GM12878 (cell line): ENCODE measurements at regions not wholly inside any gene's neighbourhood (a gene's known extent, or its start where the extent isn't known, plus 50 kb on each side); places are given as distances from the start of the nearest gene placed in this dataset.
A peak's percentile ranks its signal among the peaks of the same experiment; 100 is the strongest.

Source experiments
- ATAC-seq: fragments of 200-7000 bp; cut with Tn5 transposase; 3 replicates; pipeline ENCODE4 v1.9.1; 2020; ENCODE audit warnings: mild to moderate bottlenecking, moderate library complexity
- BruUV-seq: library from RNA; stranded (reverse); fragments of 400-500 nt; replicated peaks from 2 replicates; lab custom pipeline; 2021; lab: Mats Ljungman, UMichigan
- CTCF ChIA-PET: fragments of 300-600 bp; sonication (Branson Sonifier 250); formaldehyde crosslinking; extraction: SDS; loops from one replicate; lab custom pipeline; 2021; ENCODE audit warnings: inconsistent platforms; lab: Yijun Ruan, JAX
- POLR2A ChIA-PET: fragments of 350-600 bp; formaldehyde crosslinking; extraction: SDS; loops from one replicate; lab custom pipeline; 2021; ENCODE audit warnings: inconsistent platforms; lab: Charles Lee
- RAD21 ChIA-PET: fragments of 300-600 bp; sonication (Branson Sonifier 250); formaldehyde crosslinking; loops from one replicate; lab custom pipeline; 2023; ENCODE audit warnings: antibody characterized with exemption; ENCODE audit not compliant: unreplicated experiment; lab: Charles Lee
- SMC1A ChIA-PET: fragments of 300-600 bp; sonication (Branson Sonifier 250); formaldehyde crosslinking; loops from one replicate; lab custom pipeline; 2023; ENCODE audit not compliant: unreplicated experiment, uncharacterized antibody; lab: Charles Lee
- DNase-seq: peaks from one replicate; pipeline ENCODE4 v3.0.0-alpha.2; 2011; ENCODE audit warnings: low read depth, low spot score
- FAIRE-seq: peaks from 3 replicates; lab custom pipeline; 2011; peaks lifted over from hg19 to GRCh38; lab: Jason Lieb, UNC
- H2AFZ ChIP-seq: 2 replicates; pipeline ENCODE4 v1.6.0; 2011; ENCODE audit warnings: low read depth, low read length, control low read depth; ENCODE audit not compliant: control insufficient read depth
- H3K27ac ChIP-seq: 2 replicates; pipeline ENCODE4 v1.5.1; 2011; ENCODE audit warnings: control low read depth; ENCODE audit not compliant: control insufficient read depth, insufficient read depth
- H3K27me3 ChIP-seq, 2 experiments: replicated peaks in 1 of 2; 2 replicates each; pipeline versions ENCODE4 v1.6.0 to v1.6.1; 2011; ENCODE audit warnings: low read length in 1 of 2; ENCODE audit not compliant: control insufficient read depth in 2 of 2, insufficient read depth in 2 of 2
- H3K36me3 ChIP-seq, 2 experiments: 2 replicates each; pipeline ENCODE4 v1.5.1; 2011; ENCODE audit warnings: low read length in 1 of 2; ENCODE audit not compliant: control insufficient read depth in 2 of 2, insufficient read depth in 2 of 2
- H3K4me1 ChIP-seq: 2 replicates; pipeline ENCODE4 v1.6.1; 2011; ENCODE audit warnings: mild to moderate bottlenecking, low read length, moderate library complexity, mixed read lengths; ENCODE audit not compliant: control insufficient read depth, insufficient read depth
- H3K4me2 ChIP-seq: 2 replicates; pipeline ENCODE4 v1.6.0; 2011; ENCODE audit warnings: control low read depth; ENCODE audit not compliant: control insufficient read depth, insufficient read depth
- H3K4me3 ChIP-seq: fragments of 200-600 bp; sonication (generic); 2 replicates; pipeline ENCODE4 v1.5.1; 2016
- H3K79me2 ChIP-seq: 2 replicates; pipeline ENCODE4 v1.6.0; 2011; ENCODE audit warnings: low read length; ENCODE audit not compliant: control insufficient read depth, insufficient read depth
- H3K9ac ChIP-seq: 2 replicates; pipeline ENCODE4 v1.8.0; 2011; ENCODE audit warnings: low read length, control low read depth, mixed read lengths; ENCODE audit not compliant: control insufficient read depth, insufficient read depth
- H3K9me3 ChIP-seq: replicated peaks from 3 replicates; pipeline ENCODE4 v1.5.1; 2011; ENCODE audit warnings: mild to moderate bottlenecking, low read length; ENCODE audit not compliant: control insufficient read depth, insufficient read depth
- H4K20me1 ChIP-seq: 2 replicates; pipeline ENCODE4 v1.6.0; 2011; ENCODE audit not compliant: control insufficient read depth, insufficient read depth
- DPF2 ChIP-seq: fragments of 450-650 bp; IDR thresholded peaks from 2 replicates; pipeline ENCODE4 v1.6.1; 2017; ENCODE audit warnings: mild to moderate bottlenecking
- EED ChIP-seq: sonication (generic); IDR thresholded peaks from 2 replicates; pipeline ENCODE4 v1.6.1; 2016; ENCODE audit warnings: antibody characterized with exemption, low read depth
- FOS ChIP-seq: IDR thresholded peaks from 3 replicates; pipeline ENCODE4 v1.6.1; 2011; ENCODE audit warnings: borderline replicate concordance; ENCODE audit not compliant: insufficient read length; ENCODE audit errors: extremely low read depth
- FOXK2 ChIP-seq: fragments of 450-650 bp; IDR thresholded peaks from 2 replicates; pipeline ENCODE4 v1.6.1; 2017; ENCODE audit warnings: mild to moderate bottlenecking, moderate library complexity
- IRF5 ChIP-seq: fragments of 450-650 bp; IDR thresholded peaks from 2 replicates; pipeline ENCODE4 v1.6.1; 2017; ENCODE audit warnings: borderline replicate concordance
- MAX ChIP-seq: IDR thresholded peaks from 2 replicates; pipeline ENCODE4 v1.6.1; 2012; ENCODE audit warnings: low read depth, low read length, improper control_type of control experiment
- RAD21 ChIP-seq: IDR thresholded peaks from 2 replicates; pipeline ENCODE4 v1.6.1; 2011; ENCODE audit warnings: mild to moderate bottlenecking, low read depth, low read length, moderate library complexity; ENCODE audit not compliant: insufficient read depth
- SIN3A ChIP-seq: IDR thresholded peaks from 2 replicates; pipeline ENCODE4 v1.6.1; 2012; ENCODE audit warnings: low read depth, low read length, improper control_type of control experiment
- TAF1 ChIP-seq: IDR thresholded peaks from 2 replicates; pipeline ENCODE4 v1.6.1; 2011; ENCODE audit warnings: mild to moderate bottlenecking, low read depth, low read length, borderline replicate concordance
- TARDBP ChIP-seq: IDR thresholded peaks from 2 replicates; pipeline ENCODE4 v1.6.1; 2016; ENCODE audit warnings: borderline replicate concordance
- TCF7 ChIP-seq: IDR thresholded peaks from 2 replicates; pipeline ENCODE4 v1.6.1; 2014; ENCODE audit warnings: antibody characterized with exemption, borderline replicate concordance
- ZNF207 ChIP-seq: fragments of 450-650 bp; IDR thresholded peaks from 2 replicates; pipeline ENCODE4 v1.6.1; 2014; ENCODE audit warnings: antibody characterized with exemption, mild to moderate bottlenecking, borderline replicate concordance
- ZNF622 ChIP-seq: fragments of 450-650 bp; IDR thresholded peaks from 2 replicates; pipeline ENCODE4 v1.6.1; 2017; ENCODE audit warnings: mild to moderate bottlenecking, inconsistent platforms
- ZSCAN29 ChIP-seq: fragments of 450-650 bp; IDR thresholded peaks from 2 replicates; pipeline ENCODE4 v1.6.1; 2017; ENCODE audit warnings: mild to moderate bottlenecking, moderate library complexity
- WGBS: methylation state at CpG from one replicate; pipeline ENCODE4 v1.1.6; 2016; ENCODE audit warnings: low lambda C conversion rate; ENCODE audit not compliant: insufficient replicate concordance, insufficient coverage; ENCODE audit errors: missing lambda C conversion rate; 5-methylcytosine and 5-hydroxymethylcytosine counted together
- in situ Hi-C: fragments of 300-500 bp; cut with MboI; formaldehyde crosslinking; loops from 9 replicates; pipeline ENCODE4 v1.14.3; 2018; ENCODE audit warnings: mixed read lengths
- intact Hi-C: fragments of 100-400 bp; cut with micrococcal nuclease; formaldehyde crosslinking; loops from one replicate; pipeline ENCODE4 v1.14.2; 2022; ENCODE audit not compliant: unreplicated experiment
- TF ChIP-seq, protein P1 (sequence below): fragments of 450-650 bp; IDR thresholded peaks from 2 replicates; pipeline ENCODE4 v1.6.1; 2017; ENCODE audit warnings: mild to moderate bottlenecking, moderate library complexity
- TF ChIP-seq, protein P2 (sequence below): fragments of 450-650 bp; formaldehyde crosslinking; IDR thresholded peaks from 2 replicates; pipeline ENCODE4 v1.4.0; 2022; ENCODE audit warnings: mild to moderate bottlenecking, moderate library complexity

- no peaks in the 10 kb centered on the region for H3K9me3 ChIP-seq
- H3K4me1 ChIP-seq: no peaks in the 10 kb centered on the region
- in situ Hi-C loops: loop anchor here (25.0 kb wide), 1 partner anchor 797 kb away; the partner anchor contains the start of gene PLK2
- H3K27me3 ChIP-seq: no peaks in the 10 kb centered on the region
- no peak overlapping the region for H3K27ac ChIP-seq
- no peaks in the 10 kb centered on the region for H3K79me2 ChIP-seq
- H3K36me3 ChIP-seq: no peaks in the 10 kb centered on the region
- ChIA-PET RAD21 (no interaction called here), SMC1A (no interaction called here), POLR2A (no interaction called here), CTCF (interaction anchor here (1.2 to 1.5 kb wide), 2 partner anchors 15 kb away, joined by 4 read pairs; no protein-coding TSS in a partner anchor)
- intact Hi-C loops: no loop called here
- no peak overlapping the region for H3K4me2 ChIP-seq
- no peak overlapping the region for H3K4me3 ChIP-seq
- no peak overlapping the region for H2AFZ ChIP-seq
- peak; percentile 27; the same call in 1 of the 3 replicates for ATAC-seq
- H4K20me1 ChIP-seq: no peaks in the 10 kb centered on the region
- WGBS: 17% methylated on average over 7 of the region's 7 CpGs
- no peak for FAIRE-seq
- no peak for DNase-seq
- no TSS peak for BruUV-seq
- H3K9ac ChIP-seq: no peak overlapping the region
- TF ChIP-seq DPF2 (no peak), TCF7 (no peak), EED (no peak), ZNF622 (no peak), MAX (no peak), SIN3A (no peak), ZSCAN29 (no peak), TAF1 (no peak), ZNF207 (no peak), RAD21 (no peak), IRF5 (no peak), FOXK2 (no peak), TARDBP (no peak), FOS (no peak)
- TF ChIP-seq, protein P1, sequence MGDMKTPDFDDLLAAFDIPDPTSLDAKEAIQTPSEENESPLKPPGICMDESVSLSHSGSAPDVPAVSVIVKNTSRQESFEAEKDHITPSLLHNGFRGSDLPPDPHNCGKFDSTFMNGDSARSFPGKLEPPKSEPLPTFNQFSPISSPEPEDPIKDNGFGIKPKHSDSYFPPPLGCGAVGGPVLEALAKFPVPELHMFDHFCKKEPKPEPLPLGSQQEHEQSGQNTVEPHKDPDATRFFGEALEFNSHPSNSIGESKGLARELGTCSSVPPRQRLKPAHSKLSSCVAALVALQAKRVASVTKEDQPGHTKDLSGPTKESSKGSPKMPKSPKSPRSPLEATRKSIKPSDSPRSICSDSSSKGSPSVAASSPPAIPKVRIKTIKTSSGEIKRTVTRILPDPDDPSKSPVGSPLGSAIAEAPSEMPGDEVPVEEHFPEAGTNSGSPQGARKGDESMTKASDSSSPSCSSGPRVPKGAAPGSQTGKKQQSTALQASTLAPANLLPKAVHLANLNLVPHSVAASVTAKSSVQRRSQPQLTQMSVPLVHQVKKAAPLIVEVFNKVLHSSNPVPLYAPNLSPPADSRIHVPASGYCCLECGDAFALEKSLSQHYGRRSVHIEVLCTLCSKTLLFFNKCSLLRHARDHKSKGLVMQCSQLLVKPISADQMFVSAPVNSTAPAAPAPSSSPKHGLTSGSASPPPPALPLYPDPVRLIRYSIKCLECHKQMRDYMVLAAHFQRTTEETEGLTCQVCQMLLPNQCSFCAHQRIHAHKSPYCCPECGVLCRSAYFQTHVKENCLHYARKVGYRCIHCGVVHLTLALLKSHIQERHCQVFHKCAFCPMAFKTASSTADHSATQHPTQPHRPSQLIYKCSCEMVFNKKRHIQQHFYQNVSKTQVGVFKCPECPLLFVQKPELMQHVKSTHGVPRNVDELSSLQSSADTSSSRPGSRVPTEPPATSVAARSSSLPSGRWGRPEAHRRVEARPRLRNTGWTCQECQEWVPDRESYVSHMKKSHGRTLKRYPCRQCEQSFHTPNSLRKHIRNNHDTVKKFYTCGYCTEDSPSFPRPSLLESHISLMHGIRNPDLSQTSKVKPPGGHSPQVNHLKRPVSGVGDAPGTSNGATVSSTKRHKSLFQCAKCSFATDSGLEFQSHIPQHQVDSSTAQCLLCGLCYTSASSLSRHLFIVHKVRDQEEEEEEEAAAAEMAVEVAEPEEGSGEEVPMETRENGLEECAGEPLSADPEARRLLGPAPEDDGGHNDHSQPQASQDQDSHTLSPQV: no peak
- TF ChIP-seq, protein P2, sequence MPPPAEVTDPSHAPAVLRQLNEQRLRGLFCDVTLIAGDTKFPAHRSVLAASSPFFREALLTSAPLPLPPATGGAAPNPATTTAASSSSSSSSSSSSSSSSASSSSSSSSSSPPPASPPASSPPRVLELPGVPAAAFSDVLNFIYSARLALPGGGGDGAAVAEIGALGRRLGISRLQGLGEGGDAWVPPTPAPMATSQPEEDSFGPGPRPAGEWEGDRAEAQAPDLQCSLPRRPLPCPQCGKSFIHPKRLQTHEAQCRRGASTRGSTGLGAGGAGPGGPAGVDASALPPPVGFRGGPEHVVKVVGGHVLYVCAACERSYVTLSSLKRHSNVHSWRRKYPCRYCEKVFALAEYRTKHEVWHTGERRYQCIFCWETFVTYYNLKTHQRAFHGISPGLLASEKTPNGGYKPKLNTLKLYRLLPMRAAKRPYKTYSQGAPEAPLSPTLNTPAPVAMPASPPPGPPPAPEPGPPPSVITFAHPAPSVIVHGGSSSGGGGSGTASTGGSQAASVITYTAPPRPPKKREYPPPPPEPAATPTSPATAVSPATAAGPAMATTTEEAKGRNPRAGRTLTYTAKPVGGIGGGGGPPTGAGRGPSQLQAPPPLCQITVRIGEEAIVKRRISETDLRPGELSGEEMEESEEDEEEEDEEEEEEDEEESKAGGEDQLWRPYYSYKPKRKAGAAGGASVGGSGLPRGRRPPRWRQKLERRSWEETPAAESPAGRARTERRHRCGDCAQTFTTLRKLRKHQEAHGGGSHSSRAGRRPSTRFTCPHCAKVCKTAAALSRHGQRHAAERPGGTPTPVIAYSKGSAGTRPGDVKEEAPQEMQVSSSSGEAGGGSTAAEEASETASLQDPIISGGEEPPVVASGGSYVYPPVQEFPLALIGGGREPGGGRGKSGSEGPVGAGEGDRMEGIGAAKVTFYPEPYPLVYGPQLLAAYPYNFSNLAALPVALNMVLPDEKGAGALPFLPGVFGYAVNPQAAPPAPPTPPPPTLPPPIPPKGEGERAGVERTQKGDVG (CRISPR knock-in tag): no peak
These were observed 182.7 kb upstream of the ACTBL2 start for GRCh38 chr5:57665146-57665936.
